ENCODE measurements at regions not wholly inside any gene's neighbourhood (a gene's known extent, or its start where the extent isn't known, plus 50 kb on each side); places are given as distances from the start of the nearest gene placed in this dataset.
"Not testable (repeated sequence)": the region's sequence is repeated elsewhere in the genome, so short reads cannot be mapped to it uniquely, and the experiment has no call there.

- DNase-seq, result no peak
Observed at GRCh38 chr3:187856555-187856954, 111.3 kb upstream of the BCL6 start.

GRCh38 chr3:187858041-187858440 is 112.8 kb upstream of the BCL6 start:
- no peak for DNase-seq

- DNase-seq, result no peak
Observed at GRCh38 chr3:187858711-187859110, 113.4 kb upstream of the BCL6 start.

- not testable (repeated sequence) for DNase-seq
Observed at GRCh38 chr3:187862701-187863277, 117.5 kb upstream of the BCL6 start.

GRCh38 chr3:187870360-187871203 is 125.3 kb upstream of the BCL6 start:
- DNase-seq, result no peak

GRCh38 chr3:187871204-187871591 is 125.9 kb upstream of the BCL6 start:
- DNase-seq, result no peak

GRCh38 chr3:187871848-187872247 is 126.6 kb upstream of the BCL6 start:
- no peak for DNase-seq

GRCh38 chr3:187873843-187874242 is 128.6 kb upstream of the BCL6 start:
- no peak for DNase-seq

- no peak for DNase-seq
Observed at GRCh38 chr3:187875863-187876262, 130.6 kb upstream of the BCL6 start.

GRCh38 chr3:187878772-187879518 is 133.7 kb upstream of the BCL6 start:
- DNase-seq, result no peak

- DNase-seq, result no peak
Observed at GRCh38 chr3:187880441-187880840, 135.2 kb upstream of the BCL6 start.

GRCh38 chr3:187880851-187881250 is 135.6 kb upstream of the BCL6 start:
- no peak for DNase-seq

GRCh38 chr3:187888701-187889100 is 143.4 kb upstream of the BCL6 start:
- DNase-seq, result no peak

GRCh38 chr3:187889106-187889505 is 143.8 kb upstream of the BCL6 start:
- no peak for DNase-seq

GRCh38 chr3:187889601-187890404 is 144.5 kb upstream of the BCL6 start:
- DNase-seq, result no peak

- DNase-seq, result not testable (repeated sequence)
Observed at GRCh38 chr3:187890405-187890752, 145.1 kb upstream of the BCL6 start.

- DNase-seq, result no peak
Observed at GRCh38 chr3:187896646-187897045, 151.4 kb upstream of the BCL6 start.

GRCh38 chr3:187899246-187899645 is 154.0 kb upstream of the BCL6 start:
- DNase-seq, result no peak

GRCh38 chr3:187900993-187901755 is 155.9 kb upstream of the BCL6 start:
- no peak for DNase-seq

GRCh38 chr3:187902041-187902471 is 156.8 kb upstream of the BCL6 start:
- DNase-seq, result no peak

- DNase-seq, result no peak
Observed at GRCh38 chr3:187902936-187903335, 157.7 kb upstream of the BCL6 start.

GRCh38 chr3:187903697-187904096 is 158.4 kb upstream of the BCL6 start:
- no peak for DNase-seq

Data from activated CD8-positive, alpha-beta memory T cell treated with anti-CD3 and anti-CD28 coated beads for 24 hours (primary cell).